HepG2 (cell line): ENCODE measurements at regions not wholly inside any gene's neighbourhood (a gene's known extent, or its start where the extent isn't known, plus 50 kb on each side); places are given as distances from the start of the nearest gene placed in this dataset.

ENCODE experiments used
- JUND ChIP-seq: sonication (generic); formaldehyde crosslinking; IDR thresholded peaks from 2 replicates; pipeline ENCODE4 v1.8.0; 2022; ENCODE audit warnings: mild to moderate bottlenecking, missing genetic modification reagents
- MYC ChIP-seq: sonication (generic); formaldehyde crosslinking; IDR thresholded peaks from 2 replicates; pipeline ENCODE4 v1.9.0; 2021; ENCODE audit warnings: missing genetic modification reagents, borderline replicate concordance
- ZNF337 ChIP-seq: sonication (generic); formaldehyde crosslinking; IDR thresholded peaks from 2 replicates; pipeline ENCODE4 v1.5.1; 2020; ENCODE audit warnings: missing genetic modification reagents, low read depth, mild to moderate bottlenecking, borderline replicate concordance
- ZNF557 ChIP-seq: sonication (generic); formaldehyde crosslinking; IDR thresholded peaks from 2 replicates; pipeline ENCODE4 v1.4.0; 2020; ENCODE audit warnings: missing genetic modification reagents
- TF ChIP-seq, protein P1 (sequence below): IDR thresholded peaks from 2 replicates; pipeline ENCODE4 v1.6.1; 2016; ENCODE audit warnings: missing biosample characterization, missing genetic modification reagents, low read depth
- TF ChIP-seq, protein P2 (sequence below): sonication (generic); formaldehyde crosslinking; IDR thresholded peaks from 2 replicates; pipeline ENCODE4 v1.5.0; 2020; ENCODE audit warnings: mild to moderate bottlenecking, missing genetic modification reagents, moderate library complexity
- TF ChIP-seq, protein P3 (sequence below): sonication (generic); formaldehyde crosslinking; IDR thresholded peaks from 2 replicates; pipeline ENCODE4 v1.5.1; 2020; ENCODE audit warnings: missing genetic modification reagents, mild to moderate bottlenecking, borderline replicate concordance

DNA sequence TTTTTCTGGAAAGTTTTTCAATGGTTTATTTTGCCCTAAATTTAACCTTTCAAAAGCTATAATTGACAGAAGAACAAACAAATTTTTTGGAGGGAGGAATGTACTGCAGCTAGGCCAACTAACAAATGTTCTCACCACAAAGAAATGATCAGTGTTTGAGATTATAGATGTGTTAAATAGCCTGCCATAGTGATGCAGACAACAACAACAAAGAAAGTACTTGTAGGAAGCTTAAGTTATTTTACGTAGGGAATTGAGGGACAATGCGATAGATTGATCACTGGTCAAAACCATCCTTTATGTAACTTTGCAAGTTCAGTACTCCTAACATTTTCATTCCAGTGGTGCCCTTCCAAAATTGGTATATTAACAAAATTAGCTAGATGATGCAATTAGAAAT lies 340.4 kb downstream of the SH3BGRL start:
- TF ChIP-seq, protein P1, sequence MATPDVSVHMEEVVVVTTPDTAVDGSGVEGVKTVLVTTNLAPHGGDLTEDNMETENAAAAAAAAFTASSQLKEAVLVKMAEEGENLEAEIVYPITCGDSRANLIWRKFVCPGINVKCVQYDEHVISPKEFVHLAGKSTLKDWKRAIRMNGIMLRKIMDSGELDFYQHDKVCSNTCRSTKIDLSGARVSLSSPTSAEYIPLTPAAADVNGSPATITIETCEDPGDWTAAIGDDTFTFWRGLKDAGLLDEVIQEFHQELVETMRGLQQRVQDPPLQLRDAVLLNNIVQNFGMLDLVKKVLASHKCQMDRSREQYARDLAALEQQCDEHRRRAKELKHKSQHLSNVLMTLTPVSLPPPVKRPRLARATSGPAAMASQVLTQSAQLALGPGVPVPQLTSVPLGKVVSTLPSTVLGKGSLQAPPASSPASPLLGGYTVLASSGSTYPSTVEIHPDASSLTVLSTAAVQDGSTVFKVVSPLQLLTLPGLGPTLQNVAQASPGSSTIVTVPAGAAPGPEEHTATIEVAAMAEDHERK, result no peak
- TF ChIP-seq ZNF337 (CRISPR knock-in tag), result no peak
- no peak for TF ChIP-seq JUND (CRISPR knock-in tag)
- TF ChIP-seq MYC (CRISPR knock-in tag), result no peak
- no peak for TF ChIP-seq ZNF557 (CRISPR knock-in tag)
- TF ChIP-seq, protein P2, sequence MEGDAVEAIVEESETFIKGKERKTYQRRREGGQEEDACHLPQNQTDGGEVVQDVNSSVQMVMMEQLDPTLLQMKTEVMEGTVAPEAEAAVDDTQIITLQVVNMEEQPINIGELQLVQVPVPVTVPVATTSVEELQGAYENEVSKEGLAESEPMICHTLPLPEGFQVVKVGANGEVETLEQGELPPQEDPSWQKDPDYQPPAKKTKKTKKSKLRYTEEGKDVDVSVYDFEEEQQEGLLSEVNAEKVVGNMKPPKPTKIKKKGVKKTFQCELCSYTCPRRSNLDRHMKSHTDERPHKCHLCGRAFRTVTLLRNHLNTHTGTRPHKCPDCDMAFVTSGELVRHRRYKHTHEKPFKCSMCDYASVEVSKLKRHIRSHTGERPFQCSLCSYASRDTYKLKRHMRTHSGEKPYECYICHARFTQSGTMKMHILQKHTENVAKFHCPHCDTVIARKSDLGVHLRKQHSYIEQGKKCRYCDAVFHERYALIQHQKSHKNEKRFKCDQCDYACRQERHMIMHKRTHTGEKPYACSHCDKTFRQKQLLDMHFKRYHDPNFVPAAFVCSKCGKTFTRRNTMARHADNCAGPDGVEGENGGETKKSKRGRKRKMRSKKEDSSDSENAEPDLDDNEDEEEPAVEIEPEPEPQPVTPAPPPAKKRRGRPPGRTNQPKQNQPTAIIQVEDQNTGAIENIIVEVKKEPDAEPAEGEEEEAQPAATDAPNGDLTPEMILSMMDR (CRISPR knock-in tag), result no peak
- TF ChIP-seq, protein P3, sequence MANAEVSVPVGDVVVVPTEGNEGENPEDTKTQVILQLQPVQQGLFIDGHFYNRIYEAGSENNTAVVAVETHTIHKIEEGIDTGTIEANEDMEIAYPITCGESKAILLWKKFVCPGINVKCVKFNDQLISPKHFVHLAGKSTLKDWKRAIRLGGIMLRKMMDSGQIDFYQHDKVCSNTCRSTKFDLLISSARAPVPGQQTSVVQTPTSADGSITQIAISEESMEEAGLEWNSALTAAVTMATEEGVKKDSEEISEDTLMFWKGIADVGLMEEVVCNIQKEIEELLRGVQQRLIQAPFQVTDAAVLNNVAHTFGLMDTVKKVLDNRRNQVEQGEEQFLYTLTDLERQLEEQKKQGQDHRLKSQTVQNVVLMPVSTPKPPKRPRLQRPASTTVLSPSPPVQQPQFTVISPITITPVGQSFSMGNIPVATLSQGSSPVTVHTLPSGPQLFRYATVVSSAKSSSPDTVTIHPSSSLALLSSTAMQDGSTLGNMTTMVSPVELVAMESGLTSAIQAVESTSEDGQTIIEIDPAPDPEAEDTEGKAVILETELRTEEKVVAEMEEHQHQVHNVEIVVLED, result no peak
